HL-60/S4 (cell line): ENCODE measurements at regions not wholly inside any gene's neighbourhood (a gene's known extent, or its start where the extent isn't known, plus 50 kb on each side); places are given as distances from the start of the nearest gene placed in this dataset.

Experiments
- in situ Hi-C: fragments of 300-500 bp; cut with MboI; formaldehyde crosslinking; loops from 2 replicates; pipeline ENCODE4 v1.14.3; 2022; ENCODE audit warnings: low sequenced_read_pairs

- in situ Hi-C loops: no loop called here
These were observed 103.8 kb downstream of the GTPBP8 start for GRCh38 chr3:113094337-113095221.

GRCh38 chr3:113096188-113096892 is 105.6 kb downstream of the GTPBP8 start:
- in situ Hi-C loops: no loop called here

DNA sequence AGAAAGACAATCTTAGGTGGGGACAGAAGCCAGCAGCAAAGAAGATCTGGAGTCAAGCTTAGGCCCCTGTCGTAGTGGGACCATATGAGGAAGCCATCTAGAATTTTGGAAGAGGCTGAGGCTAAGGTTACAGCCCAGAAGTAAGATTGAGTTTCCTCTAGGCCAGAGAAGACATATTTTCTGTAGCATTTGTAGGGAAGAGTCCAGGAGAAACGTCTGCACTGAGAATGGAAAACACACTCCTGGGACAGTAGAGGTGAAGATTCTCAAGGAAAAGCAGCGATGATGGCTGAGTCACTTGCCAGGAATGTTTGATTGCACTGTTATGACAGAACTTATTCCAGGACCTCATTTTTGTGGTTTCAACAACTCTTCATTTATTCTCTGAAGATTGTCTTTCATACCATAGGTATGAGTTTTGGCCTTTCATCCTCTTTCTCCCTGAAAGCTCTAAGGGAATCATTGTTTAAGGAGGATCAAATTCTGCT is 107.2 kb downstream of the GTPBP8 start:
- in situ Hi-C loops: no loop called here

DNA sequence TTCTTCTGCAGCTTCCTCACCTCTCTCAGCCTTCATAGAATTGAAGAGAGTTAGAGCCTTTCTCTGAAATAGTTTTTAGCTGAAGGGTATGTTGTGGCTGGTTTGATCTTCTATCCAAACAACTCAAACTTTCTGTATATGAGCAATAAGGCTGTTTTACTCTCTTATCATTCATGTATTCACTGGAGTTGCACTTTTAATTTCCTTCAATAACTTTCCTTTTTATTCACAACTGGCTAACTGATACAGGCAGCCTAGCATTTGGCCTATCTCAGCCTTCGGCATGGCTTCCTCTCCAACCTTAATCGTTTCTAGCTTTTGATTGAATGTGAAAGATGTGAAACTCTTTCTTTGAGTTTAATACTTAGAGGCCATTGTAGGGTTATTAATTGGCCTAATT is 109.3 kb downstream of the GTPBP8 start:
- in situ Hi-C loops: no loop called here

DNA sequence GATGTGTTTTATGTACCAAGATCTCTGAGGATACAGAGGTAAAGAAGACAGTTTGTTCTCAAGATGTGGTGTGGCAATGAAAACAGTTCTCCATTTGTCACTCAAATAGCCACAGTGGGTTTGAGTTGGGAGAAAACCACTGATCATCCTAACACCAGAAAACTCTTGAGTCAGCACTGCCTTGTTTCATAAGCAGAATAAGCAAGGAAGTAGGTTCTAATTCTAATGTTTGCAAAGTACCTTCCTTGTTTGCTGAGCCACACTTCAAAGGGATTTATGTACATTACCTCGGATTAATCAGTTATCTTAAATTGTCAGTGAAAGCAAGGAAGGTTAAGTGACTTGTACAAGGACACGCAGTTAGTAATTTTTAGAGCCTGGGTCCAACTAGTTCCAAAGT is 107.8 kb upstream of the BOC start:
- in situ Hi-C loops: no loop called here

- in situ Hi-C loops: no loop called here
These were observed 106.8 kb upstream of the BOC start for GRCh38 chr3:113104357-113105092.

DNA sequence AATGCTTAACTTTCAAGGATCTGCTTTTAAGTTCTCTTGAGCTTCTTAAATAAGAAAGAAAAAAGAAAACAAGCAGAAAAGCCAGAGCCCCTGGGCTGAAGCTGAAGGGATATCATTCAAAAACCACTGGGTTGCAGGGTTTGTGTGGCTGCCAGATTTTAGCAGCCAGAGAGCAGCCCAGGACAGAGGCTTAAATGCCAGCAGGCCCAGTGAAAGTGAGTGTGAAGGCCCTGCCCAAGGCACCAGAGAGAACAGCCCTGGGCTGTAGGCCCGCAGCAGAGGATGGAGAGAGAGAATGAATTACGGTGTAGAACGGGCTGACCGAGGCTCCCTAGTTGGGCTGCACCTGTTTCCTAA is 106.3 kb upstream of the BOC start:
- in situ Hi-C loops: no loop called here

GRCh38 chr3:113105966-113106660 is 105.2 kb upstream of the BOC start:
- in situ Hi-C loops: no loop called here

GRCh38 chr3:113110267-113110666 is 101.1 kb upstream of the BOC start:
- in situ Hi-C loops: no loop called here

GRCh38 chr3:113111011-113111707 is 100.2 kb upstream of the BOC start:
- in situ Hi-C loops: no loop called here

DNA sequence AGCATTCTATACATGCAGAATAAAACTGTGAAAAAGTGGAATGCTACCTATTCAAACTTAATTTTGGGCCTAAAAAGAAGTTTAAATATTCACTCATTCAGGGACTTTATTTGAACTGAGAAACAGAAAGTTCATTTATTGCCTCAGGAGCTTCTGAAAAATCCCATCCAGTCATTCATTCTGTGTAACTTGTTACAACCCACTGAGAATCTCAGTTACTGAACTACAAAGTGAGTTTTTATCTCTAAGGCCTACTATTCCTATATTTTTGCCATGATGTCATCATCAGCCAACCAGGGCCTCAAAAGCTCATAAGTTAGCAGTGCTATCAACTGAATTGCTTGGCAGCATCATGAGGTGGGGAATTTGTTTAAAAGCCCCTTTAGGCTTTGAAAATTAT is 98.0 kb upstream of the BOC start:
- in situ Hi-C loops: no loop called here

- in situ Hi-C loops: no loop called here
These were observed 93.7 kb upstream of the BOC start for GRCh38 chr3:113117511-113118234.

GRCh38 chr3:113118336-113118735 is 93.0 kb upstream of the BOC start:
- in situ Hi-C loops: no loop called here

DNA sequence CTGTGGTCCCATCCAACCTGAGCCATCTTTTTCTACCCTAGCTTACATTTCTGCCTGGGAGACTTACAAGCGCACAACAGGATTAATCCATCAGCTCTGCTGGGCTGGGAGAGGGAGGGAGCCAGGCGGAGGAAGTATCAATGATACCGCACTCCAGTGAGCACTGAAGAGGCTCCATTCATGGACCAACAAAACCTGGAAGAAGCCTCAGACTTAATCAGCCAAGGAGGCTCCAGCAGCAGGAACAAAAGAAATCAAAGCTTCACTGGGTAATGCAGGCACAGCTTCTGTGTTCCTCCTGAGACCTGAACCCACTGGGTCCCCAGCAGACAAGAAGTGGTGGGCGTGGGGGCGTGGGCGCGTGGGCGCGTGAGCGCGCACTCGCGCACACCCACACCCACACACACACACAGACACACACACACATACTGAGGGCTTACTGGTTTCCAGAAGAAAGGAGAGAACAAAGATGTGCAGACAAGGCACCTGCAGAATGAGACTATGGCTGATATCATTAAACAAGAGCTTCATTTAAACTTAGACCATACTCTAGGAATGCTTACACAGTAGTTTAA is 87.0 kb upstream of the BOC start:
- in situ Hi-C loops: no loop called here

DNA sequence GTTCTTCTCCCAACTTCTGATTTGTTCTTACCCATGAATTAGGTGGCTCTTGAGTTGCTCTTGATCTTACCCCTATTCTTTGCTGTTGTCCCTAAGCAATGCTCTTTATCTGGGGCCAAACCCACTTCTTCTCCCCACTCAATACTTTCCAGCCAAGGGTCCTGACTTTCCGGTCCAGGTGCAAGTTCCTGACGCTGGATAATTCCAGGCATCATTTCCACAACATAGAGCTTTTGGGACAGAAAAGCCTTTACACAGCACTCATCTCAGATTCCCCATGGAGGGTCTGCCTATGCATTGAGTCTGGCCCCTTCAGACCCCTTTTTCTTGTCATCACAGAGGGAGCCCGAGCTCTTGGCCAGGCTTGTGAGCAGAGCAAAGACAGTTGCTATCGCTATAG is 85.4 kb upstream of the BOC start:
- in situ Hi-C loops: no loop called here

- in situ Hi-C loops: no loop called here
These were observed 82.9 kb upstream of the BOC start for GRCh38 chr3:113128386-113129015.

- in situ Hi-C loops: no loop called here
These were observed 82.2 kb upstream of the BOC start for GRCh38 chr3:113129168-113129567.

DNA sequence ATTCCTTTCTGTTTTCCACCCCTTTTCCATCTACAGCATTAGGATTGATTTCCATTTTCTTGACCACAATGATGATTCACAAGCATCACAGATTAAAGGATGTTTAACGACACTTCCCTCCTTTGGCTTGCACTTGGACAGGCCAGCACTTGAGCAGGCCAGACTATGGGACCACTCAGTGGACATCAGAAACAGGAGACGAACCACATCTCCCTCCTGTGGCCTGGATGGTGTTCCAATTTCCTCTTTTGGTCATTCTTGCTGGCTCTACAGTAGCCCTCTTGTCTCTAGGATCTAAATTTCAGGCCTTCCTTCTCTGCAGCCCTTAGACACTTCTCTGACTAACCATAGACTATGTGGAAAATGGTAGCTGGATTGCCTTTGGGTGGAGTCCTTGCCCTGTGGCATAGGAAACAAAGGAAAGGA is 78.8 kb upstream of the BOC start:
- in situ Hi-C loops: loop anchor here (10.0 kb wide), 1 partner anchor 152 kb away; no protein-coding TSS in a partner anchor

- in situ Hi-C loops: loop anchor here (10.0 kb wide), 1 partner anchor 152 kb away; no protein-coding TSS in a partner anchor
These were observed 78.2 kb upstream of the BOC start for GRCh38 chr3:113133140-113133539.
